Muscle of leg (tissue), 3 donors: ENCODE measurements at regions not wholly inside any gene's neighbourhood (a gene's known extent, or its start where the extent isn't known, plus 50 kb on each side); places are given as distances from the start of the nearest gene placed in this dataset.
"Not testable (repeated sequence)": the region's sequence is repeated elsewhere in the genome, so short reads cannot be mapped to it uniquely, and the experiment has no call there.

Experiments used
- DNase-seq: peaks from one replicate; pipeline ENCODE4 v3.0.0; 2013
- H3K27ac ChIP-seq: one replicate; pipeline ENCODE4 v1.5.1; 2013; ENCODE audit warnings: mild to moderate bottlenecking, low read length, control low read depth
- H3K27me3 ChIP-seq: one replicate; pipeline ENCODE4 v1.6.1; 2013; ENCODE audit warnings: low read length; ENCODE audit not compliant: control insufficient read depth, insufficient read depth
- H3K36me3 ChIP-seq: one replicate; pipeline ENCODE4 v1.6.1; 2013; ENCODE audit warnings: low read length; ENCODE audit not compliant: control insufficient read depth, insufficient read depth
- H3K4me1 ChIP-seq: one replicate; pipeline ENCODE4 v1.6.1; 2013; ENCODE audit warnings: low read length; ENCODE audit not compliant: control insufficient read depth, insufficient read depth
- H3K4me3 ChIP-seq: one replicate; pipeline ENCODE4 v1.5.1; 2013; ENCODE audit warnings: low read length, control low read depth
- H3K9me3 ChIP-seq: replicated peaks from 2 replicates; pipeline ENCODE4 v1.6.1; 2013; ENCODE audit warnings: low read depth, low read length; ENCODE audit not compliant: control insufficient read depth
- WGBS: methylation state at CpG from one replicate; pipeline ENCODE4 v1.1.5; 2013; ENCODE audit warnings: missing lambda C conversion rate; ENCODE audit not compliant: insufficient coverage; 5-methylcytosine and 5-hydroxymethylcytosine counted together

DNA sequence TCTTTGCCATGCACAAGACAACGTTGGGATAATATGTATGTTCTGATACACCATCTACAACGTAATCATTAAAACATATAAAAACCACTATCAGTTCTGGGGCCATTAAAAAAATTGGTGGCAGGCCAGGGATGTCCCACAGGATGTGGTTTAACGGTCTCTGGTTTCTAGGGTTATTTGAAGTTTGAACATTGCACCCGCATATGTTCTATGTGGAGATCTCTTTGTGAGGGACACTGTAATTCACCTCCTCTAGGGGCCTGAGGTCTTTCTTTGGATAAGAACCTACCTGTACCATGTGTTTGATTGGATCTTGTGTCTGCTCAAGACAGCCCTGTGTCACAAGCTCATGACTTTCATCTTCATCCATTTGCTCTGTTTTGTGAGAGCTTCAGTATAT lies 73.2 kb downstream of the GGTLC2 start:
- H3K4me1 ChIP-seq: peaks cover 5% of the 10 kb centered on the region
- DNase-seq: no peak
- no peak overlapping the region for H3K4me3 ChIP-seq
- no peaks in the 10 kb centered on the region for H3K36me3 ChIP-seq
- H3K27ac ChIP-seq: no peak overlapping the region
- H3K27me3 ChIP-seq: peaks cover 4% of the 10 kb centered on the region
- WGBS: no CpG with 5 or more reads among the region's 4 CpGs
- H3K9me3 ChIP-seq: no peaks in the 10 kb centered on the region

DNA sequence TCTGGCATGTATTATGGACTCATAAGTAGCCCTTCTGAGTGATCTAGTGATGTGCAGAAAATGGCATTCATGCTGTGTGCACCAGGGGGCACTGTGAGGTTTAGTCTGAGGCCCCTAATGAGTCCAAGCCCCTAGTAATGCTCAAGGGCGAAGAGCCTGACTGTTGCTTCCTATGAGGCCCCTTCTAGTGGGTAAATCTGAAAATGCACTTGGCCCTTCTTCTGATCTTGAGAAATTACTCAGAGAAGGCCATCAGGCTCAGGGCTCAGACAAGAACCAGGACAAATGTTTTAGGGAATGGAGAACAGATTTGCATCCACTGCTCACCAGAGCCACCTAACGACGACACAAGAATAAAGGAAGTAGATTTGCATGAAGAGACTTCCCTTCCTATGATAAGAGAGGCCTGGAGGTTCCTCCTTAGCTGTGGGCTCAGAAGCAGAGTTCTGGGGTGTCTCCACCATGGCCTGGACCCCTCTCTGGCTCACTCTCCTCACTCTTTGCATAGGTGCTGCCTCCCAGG lies 75.8 kb downstream of the GGTLC2 start:
- H3K9me3 ChIP-seq: no peaks in the 10 kb centered on the region
- H3K27ac ChIP-seq: peak overlapping the region; percentile 76
- H3K4me3 ChIP-seq: no peak overlapping the region
- H3K27me3 ChIP-seq: peaks cover 4% of the 10 kb centered on the region
- peaks cover 5% of the 10 kb centered on the region for H3K4me1 ChIP-seq
- DNase-seq: peak; percentile 59
- H3K36me3 ChIP-seq: no peaks in the 10 kb centered on the region
- no CpG with 5 or more reads among the region's 3 CpGs for WGBS

GRCh38 chr22:22720724-22721261 lies 76.4 kb downstream of the GGTLC2 start:
- peak; percentile 41 for DNase-seq
- Histone ChIP-seq H3K4me3 (no peak overlapping the region), H3K9me3 (no peaks in the 10 kb centered on the region), H3K27ac (peak overlapping the region; percentile 76), H3K27me3 (peaks cover 4% of the 10 kb centered on the region), H3K4me1 (peaks cover 5% of the 10 kb centered on the region), H3K36me3 (no peaks in the 10 kb centered on the region)
- WGBS: no CpG with 5 or more reads among the region's 6 CpGs

GRCh38 chr22:22721681-22722354 lies 77.4 kb downstream of the GGTLC2 start:
- H3K4me1 ChIP-seq: peaks cover 5% of the 10 kb centered on the region
- H3K9me3 ChIP-seq: no peaks in the 10 kb centered on the region
- 88% methylated on average over 1 of the region's 5 CpGs for WGBS
- no peak for DNase-seq
- no peak overlapping the region for H3K4me3 ChIP-seq
- peaks cover 4% of the 10 kb centered on the region for H3K27me3 ChIP-seq
- no peaks in the 10 kb centered on the region for H3K36me3 ChIP-seq
- no peak overlapping the region for H3K27ac ChIP-seq

DNA sequence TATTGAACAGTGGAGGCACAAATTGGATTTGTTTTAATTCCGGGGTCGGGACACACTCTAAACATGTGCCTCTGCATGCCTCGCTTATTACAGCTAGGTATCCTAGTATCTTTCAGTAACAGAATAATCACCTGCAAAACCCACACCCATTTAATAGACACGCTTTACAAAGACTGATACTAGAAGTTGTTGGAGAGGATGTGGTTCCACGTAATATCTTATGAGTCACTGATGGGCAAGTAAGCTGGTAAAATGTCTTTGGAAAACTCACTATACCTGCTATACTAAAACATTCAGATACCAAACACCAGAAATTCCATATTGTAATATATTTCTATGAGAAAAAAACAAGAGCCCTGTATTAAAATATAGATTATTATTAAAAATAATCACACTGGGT lies 84.0 kb downstream of the GGTLC2 start:
- H3K9me3 ChIP-seq: no peaks in the 10 kb centered on the region

GRCh38 chr22:22730655-22731373 lies 86.4 kb downstream of the GGTLC2 start:
- peaks cover 2% of the 10 kb centered on the region for H3K27me3 ChIP-seq
- DNase-seq: no peak
- H3K27ac ChIP-seq: no peak overlapping the region
- no peaks in the 10 kb centered on the region for H3K36me3 ChIP-seq
- H3K4me1 ChIP-seq: no peaks in the 10 kb centered on the region
- 72% methylated on average over 7 of the region's 9 CpGs for WGBS
- no peak overlapping the region for H3K4me3 ChIP-seq
- H3K9me3 ChIP-seq: no peaks in the 10 kb centered on the region

More for the DNA sequence above, 84.0 kb downstream of the GGTLC2 start:
- Histone ChIP-seq H3K36me3 (no peaks in the 10 kb centered on the region), H3K27ac (no peak overlapping the region), H3K4me1 (no peaks in the 10 kb centered on the region), H3K27me3 (peaks cover 2% of the 10 kb centered on the region), H3K4me3 (no peak overlapping the region)
- DNase-seq: no peak
- no CpG with 5 or more reads among the region's 5 CpGs for WGBS

GRCh38 chr22:22731374-22731676 lies 86.9 kb downstream of the GGTLC2 start:
- no peak for DNase-seq
- Histone ChIP-seq H3K27me3 (peaks cover 2% of the 10 kb centered on the region), H3K9me3 (no peaks in the 10 kb centered on the region), H3K4me3 (no peak overlapping the region), H3K4me1 (no peaks in the 10 kb centered on the region), H3K27ac (no peak overlapping the region), H3K36me3 (no peaks in the 10 kb centered on the region)
- 100% methylated on average over 1 of the region's 4 CpGs for WGBS

GRCh38 chr22:22733006-22733405 lies 88.6 kb downstream of the GGTLC2 start:
- not testable (repeated sequence) for DNase-seq, H3K4me1 ChIP-seq, H3K27me3 ChIP-seq, H3K9me3 ChIP-seq, H3K27ac ChIP-seq, H3K36me3 ChIP-seq, H3K4me3 ChIP-seq
- WGBS: 49% methylated on average over 2 of the region's 2 CpGs

- no peak overlapping the region for H3K27ac ChIP-seq
- DNase-seq: no peak
- WGBS: 85% methylated on average over 7 of the region's 7 CpGs
- no peaks in the 10 kb centered on the region for H3K9me3 ChIP-seq
- no peak overlapping the region for H3K4me3 ChIP-seq
- H3K36me3 ChIP-seq: no peaks in the 10 kb centered on the region
- no peaks in the 10 kb centered on the region for H3K4me1 ChIP-seq
- H3K27me3 ChIP-seq: peaks cover 7% of the 10 kb centered on the region
Measured at GRCh38 chr22:22733881-22734373, 89.5 kb downstream of the GGTLC2 start.
